MM.1S (cell line): ENCODE measurements at regions not wholly inside any gene's neighbourhood (a gene's known extent, or its start where the extent isn't known, plus 50 kb on each side); places are given as distances from the start of the nearest gene placed in this dataset.

Source experiments
- DNase-seq: peaks from one replicate; pipeline ENCODE4 v3.0.0-alpha.2; 2015
- H2AFZ ChIP-seq: fragments of 300-600 bp; sonication (generic); 2 replicates; pipeline ENCODE4 v1.6.0; 2016; ENCODE audit warnings: antibody characterized with exemption, low read length
- H3F3A ChIP-seq: fragments of 300-600 bp; sonication (generic); 2 replicates; pipeline ENCODE4 v1.6.1; 2016; ENCODE audit warnings: mild to moderate bottlenecking, antibody characterized with exemption, low read length, moderate library complexity, mixed read lengths; ENCODE audit not compliant: insufficient read depth
- H3K27ac ChIP-seq: fragments of 300-600 bp; sonication (generic); 2 replicates; pipeline ENCODE4 v1.5.1; 2016; ENCODE audit warnings: mild to moderate bottlenecking, low read length
- H3K27me3 ChIP-seq: fragments of 300-600 bp; sonication (generic); replicated peaks from 2 replicates; pipeline ENCODE4 v1.6.0; 2016; ENCODE audit warnings: low read length; ENCODE audit not compliant: insufficient read depth
- H3K36me3 ChIP-seq: fragments of 300-600 bp; sonication (generic); replicated peaks from 2 replicates; pipeline ENCODE4 v1.6.1; 2016; ENCODE audit warnings: mild to moderate bottlenecking, low read length, mixed read lengths; ENCODE audit not compliant: insufficient read depth
- H3K4me1 ChIP-seq: fragments of 300-600 bp; sonication (generic); 2 replicates; pipeline ENCODE4 v1.6.1; 2016; ENCODE audit warnings: low read length, mixed read lengths
- H3K4me2 ChIP-seq: fragments of 300-600 bp; sonication (generic); 2 replicates; pipeline ENCODE4 v1.6.0; 2016; ENCODE audit warnings: low read depth, low read length
- H3K4me3 ChIP-seq: fragments of 300-600 bp; sonication (generic); 2 replicates; pipeline ENCODE4 v1.5.1; 2016; ENCODE audit warnings: low read length, mixed read lengths
- H3K79me2 ChIP-seq: fragments of 300-600 bp; sonication (generic); 2 replicates; pipeline ENCODE4 v1.6.1; 2016; ENCODE audit warnings: mixed run types, low read length, mixed read lengths
- H3K9ac ChIP-seq: fragments of 300-600 bp; sonication (generic); 2 replicates; pipeline ENCODE4 v1.6.1; 2016; ENCODE audit warnings: low read length, mixed read lengths
- H3K9me2 ChIP-seq: fragments of 300-600 bp; sonication (generic); replicated peaks from 2 replicates; pipeline ENCODE4 v1.6.1; 2016; ENCODE audit warnings: mild to moderate bottlenecking, low read length, mixed read lengths; ENCODE audit not compliant: insufficient read depth
- H3K9me3 ChIP-seq: fragments of 300-600 bp; sonication (generic); replicated peaks from 2 replicates; pipeline ENCODE4 v1.6.1; 2016; ENCODE audit warnings: mild to moderate bottlenecking, low read length, mixed read lengths; ENCODE audit not compliant: insufficient read depth
- H4K20me1 ChIP-seq: fragments of 300-600 bp; sonication (generic); 2 replicates; pipeline ENCODE4 v1.6.1; 2016; ENCODE audit warnings: mild to moderate bottlenecking, low read length, moderate library complexity, mixed read lengths; ENCODE audit not compliant: insufficient read depth
- CTCF ChIP-seq: fragments of 300-600 bp; sonication (generic); IDR thresholded peaks from 2 replicates; pipeline ENCODE4 v1.5.1; 2016; ENCODE audit warnings: antibody characterized with exemption, low read length, mixed read lengths
- EZH2 ChIP-seq: fragments of 300-600 bp; sonication (generic); optimal IDR thresholded peaks from 2 replicates; pipeline ENCODE3; 2017; ENCODE audit warnings: low read depth, mild to moderate bottlenecking, antibody characterized with exemption, low read length, mixed read lengths
- EZH2phosphoT487 ChIP-seq: fragments of 300-600 bp; sonication (generic); IDR thresholded peaks from 2 replicates; pipeline ENCODE4 v1.6.1; 2018; ENCODE audit warnings: antibody characterized with exemption, low read length

DNA sequence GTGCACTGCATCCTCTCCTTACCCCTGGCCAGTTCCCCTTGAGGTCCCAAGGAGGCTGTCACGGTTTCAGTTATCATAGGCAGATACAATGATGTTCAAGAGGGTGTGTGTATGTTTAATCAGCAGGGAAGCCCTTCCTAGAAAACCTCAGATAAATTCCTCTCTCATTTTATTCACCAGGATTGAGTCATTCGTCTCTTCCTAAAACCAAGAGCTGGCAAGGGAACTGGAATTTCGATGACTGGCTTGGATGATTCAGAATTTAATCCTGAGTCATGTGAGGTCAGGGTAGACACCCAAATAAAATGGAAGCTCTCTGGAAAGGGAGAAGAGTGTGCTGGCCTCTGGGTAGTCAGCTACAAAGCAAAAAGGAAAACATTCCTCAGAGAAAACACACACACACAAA lies 106.2 kb upstream of the RAPGEF2 start:
- Histone ChIP-seq H3K27ac (no peak overlapping the region), H3K9me3 (no peaks in the 10 kb centered on the region), H2AFZ (no peak overlapping the region), H3F3A (no peaks in the 10 kb centered on the region), H3K9me2 (no peaks in the 10 kb centered on the region), H3K4me1 (0 out of 2 replicates have a peak, but pooled peaks cover 3% of the 10 kb centered on the region), H3K4me2 (no peak overlapping the region), H3K9ac (no peak overlapping the region), H3K27me3 (no peaks in the 10 kb centered on the region), H4K20me1 (no peaks in the 10 kb centered on the region), H3K36me3 (no peaks in the 10 kb centered on the region), H3K4me3 (no peak overlapping the region), H3K79me2 (no peaks in the 10 kb centered on the region)
- no peak for DNase-seq
- TF ChIP-seq EZH2phosphoT487, result no peak
- no peak for TF ChIP-seq EZH2
- no peak for TF ChIP-seq CTCF

DNA sequence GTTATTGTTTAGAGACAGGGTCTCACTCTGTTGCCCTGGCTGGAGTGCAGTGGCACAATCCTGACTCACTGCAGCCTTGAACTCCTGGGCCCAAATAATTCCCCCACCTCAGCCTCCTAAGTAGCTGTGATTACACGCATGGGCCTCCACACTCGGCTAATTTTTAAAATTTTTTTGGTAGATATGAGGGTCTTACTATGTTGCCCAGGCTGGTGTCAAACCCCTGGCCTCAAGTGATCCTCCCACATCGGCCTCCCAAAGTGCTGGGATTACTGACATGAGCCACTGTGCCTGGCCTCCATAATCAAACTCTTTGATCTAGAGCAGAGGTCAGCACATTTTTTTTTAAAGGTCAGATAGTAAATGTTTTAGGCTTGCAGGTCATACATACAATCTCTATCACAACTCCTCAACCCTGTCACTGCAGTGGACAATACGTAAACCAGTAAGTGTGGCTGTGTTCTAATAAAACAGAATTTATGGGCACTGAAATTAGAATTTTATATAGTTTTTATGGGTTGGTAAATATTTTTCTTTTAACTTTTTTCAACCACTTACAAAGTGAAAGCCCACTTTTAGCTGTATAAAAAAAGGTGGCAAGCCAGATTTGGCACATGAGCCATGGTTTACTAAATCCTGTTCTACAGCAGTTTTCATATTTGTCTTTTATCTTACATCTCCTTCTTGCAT lies 105.1 kb upstream of the RAPGEF2 start:
- Histone ChIP-seq H3K4me3 (no peak overlapping the region), H3K9me2 (no peaks in the 10 kb centered on the region), H3K27me3 (no peaks in the 10 kb centered on the region), H3K9me3 (no peaks in the 10 kb centered on the region), H4K20me1 (no peaks in the 10 kb centered on the region), H3F3A (no peaks in the 10 kb centered on the region), H3K79me2 (no peaks in the 10 kb centered on the region), H3K27ac (no peak overlapping the region), H3K4me1 (0 out of 2 replicates have a peak, but pooled peaks cover 3% of the 10 kb centered on the region), H3K9ac (no peak overlapping the region), H3K4me2 (no peak overlapping the region), H3K36me3 (no peaks in the 10 kb centered on the region), H2AFZ (no peak overlapping the region)
- DNase-seq, result no peak
- TF ChIP-seq CTCF (no peak), EZH2 (no peak), EZH2phosphoT487 (no peak)

DNA sequence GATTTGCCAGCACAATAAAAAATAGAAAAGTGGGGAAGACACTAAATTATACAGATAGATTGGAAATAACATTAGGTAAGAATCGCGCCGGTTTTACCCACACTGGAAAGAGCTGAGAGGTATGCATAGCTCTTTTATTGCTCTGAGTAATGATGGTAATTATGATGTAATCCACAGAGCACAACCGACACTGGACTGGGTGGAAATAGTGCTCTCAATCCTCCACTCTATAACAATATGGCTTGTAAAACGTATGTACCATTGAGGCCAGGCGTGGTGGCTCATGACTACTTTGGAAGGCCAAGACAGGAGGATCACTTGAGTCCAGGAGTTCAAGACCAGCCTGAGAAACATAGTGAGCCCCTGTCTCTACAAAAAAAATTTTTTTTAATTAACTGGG lies 104.3 kb upstream of the RAPGEF2 start:
- no peak for TF ChIP-seq EZH2phosphoT487
- no peak for TF ChIP-seq CTCF
- TF ChIP-seq EZH2, result no peak
- Histone ChIP-seq H3K27me3 (no peaks in the 10 kb centered on the region), H3F3A (no peaks in the 10 kb centered on the region), H3K36me3 (no peaks in the 10 kb centered on the region), H3K9ac (no peak overlapping the region), H4K20me1 (no peaks in the 10 kb centered on the region), H3K79me2 (no peaks in the 10 kb centered on the region), H3K9me3 (no peaks in the 10 kb centered on the region), H3K4me2 (no peak overlapping the region), H2AFZ (no peak overlapping the region), H3K9me2 (no peaks in the 10 kb centered on the region), H3K4me3 (no peak overlapping the region), H3K4me1 (0 out of 2 replicates have a peak, but pooled peaks cover 3% of the 10 kb centered on the region), H3K27ac (no peak overlapping the region)
- no peak for DNase-seq
